ENCODE measurements at regions not wholly inside any gene's neighbourhood (a gene's known extent, or its start where the extent isn't known, plus 50 kb on each side); places are given as distances from the start of the nearest gene placed in this dataset.

GRCh38 chr3:28924744-28925360 is 356.0 kb upstream of the RBMS3 start:
- Mint-ChIP-seq H3K36me3 (ENCODE audit: low read depth) (no peaks in the 10 kb centered on the region), H3K27me3 (ENCODE audit: low read depth, poor library complexity) (peaks cover 2% of the 10 kb centered on the region), H3K9me3 (no peaks in the 10 kb centered on the region), H3K4me3 (no peak overlapping the region), H3K27ac (no peak overlapping the region), H3K4me1 (no peaks in the 10 kb centered on the region)
- no peak for DNase-seq
- no peak for TF ChIP-seq CTCF (IDR thresholded peaks at IDR 0.05)

GRCh38 chr3:28933337-28933736 is 347.5 kb upstream of the RBMS3 start:
- Mint-ChIP-seq H3K36me3 (ENCODE audit: low read depth) (no peaks in the 10 kb centered on the region), H3K9me3 (no peaks in the 10 kb centered on the region)

GRCh38 chr3:28934126-28934813 is 346.6 kb upstream of the RBMS3 start:
- no peak for TF ChIP-seq CTCF (IDR thresholded peaks at IDR 0.05)
- peak overlapping the region; percentile 19 for H3K27ac Mint-ChIP-seq
- no peaks in the 10 kb centered on the region for H3K27me3 Mint-ChIP-seq (ENCODE audit: low read depth, poor library complexity)

More at GRCh38 chr3:28933337-28933736, 347.5 kb upstream of the RBMS3 start:
- Mint-ChIP-seq H3K27ac (no peak overlapping the region), H3K4me3 (no peak overlapping the region), H3K27me3 (ENCODE audit: low read depth, poor library complexity) (no peaks in the 10 kb centered on the region), H3K4me1 (peaks cover 11% of the 10 kb centered on the region)
- no peak for DNase-seq
- TF ChIP-seq CTCF (IDR thresholded peaks at IDR 0.05) = no peak

GRCh38 chr3:28935146-28935545 is 345.7 kb upstream of the RBMS3 start:
- no peaks in the 10 kb centered on the region for H3K27me3 Mint-ChIP-seq (ENCODE audit: low read depth, poor library complexity)
- H3K27ac Mint-ChIP-seq = no peak overlapping the region
- no peak for TF ChIP-seq CTCF (IDR thresholded peaks at IDR 0.05)
- no peaks in the 10 kb centered on the region for H3K9me3 Mint-ChIP-seq
- H3K36me3 Mint-ChIP-seq (ENCODE audit: low read depth) = no peaks in the 10 kb centered on the region
- no peak overlapping the region for H3K4me3 Mint-ChIP-seq
- peaks cover 16% of the 10 kb centered on the region for H3K4me1 Mint-ChIP-seq
- DNase-seq = no peak

More at GRCh38 chr3:28934126-28934813, 346.6 kb upstream of the RBMS3 start:
- no peaks in the 10 kb centered on the region for H3K36me3 Mint-ChIP-seq (ENCODE audit: low read depth)
- H3K4me1 Mint-ChIP-seq = peaks cover 11% of the 10 kb centered on the region
- H3K9me3 Mint-ChIP-seq = no peaks in the 10 kb centered on the region
- no peak for DNase-seq
- H3K4me3 Mint-ChIP-seq = no peak overlapping the region

- H3K27me3 Mint-ChIP-seq (ENCODE audit: low read depth, poor library complexity) = no peaks in the 10 kb centered on the region
- no peaks in the 10 kb centered on the region for H3K9me3 Mint-ChIP-seq
- no peaks in the 10 kb centered on the region for H3K36me3 Mint-ChIP-seq (ENCODE audit: low read depth)
- H3K4me1 Mint-ChIP-seq = peaks cover 26% of the 10 kb centered on the region
- no peak overlapping the region for H3K27ac Mint-ChIP-seq
- DNase-seq = no peak
- no peak for TF ChIP-seq CTCF (IDR thresholded peaks at IDR 0.05)
- no peak overlapping the region for H3K4me3 Mint-ChIP-seq
Observed at GRCh38 chr3:28936154-28936553, 344.7 kb upstream of the RBMS3 start.

GRCh38 chr3:28940530-28940929 is 340.3 kb upstream of the RBMS3 start:
- no peak for DNase-seq
- H3K9me3 Mint-ChIP-seq = no peaks in the 10 kb centered on the region
- H3K27ac Mint-ChIP-seq = peak overlapping the region; percentile 91
- H3K4me1 Mint-ChIP-seq = peaks cover 17% of the 10 kb centered on the region
- TF ChIP-seq CTCF (IDR thresholded peaks at IDR 0.05) = no peak
- no peaks in the 10 kb centered on the region for H3K27me3 Mint-ChIP-seq (ENCODE audit: low read depth, poor library complexity)
- H3K4me3 Mint-ChIP-seq = no peak overlapping the region
- H3K36me3 Mint-ChIP-seq (ENCODE audit: low read depth) = no peaks in the 10 kb centered on the region

Data from nephron progenitor cell (in vitro differentiated cells).